ENCODE measurements at regions not wholly inside any gene's neighbourhood (a gene's known extent, or its start where the extent isn't known, plus 50 kb on each side); places are given as distances from the start of the nearest gene placed in this dataset.

DNA sequence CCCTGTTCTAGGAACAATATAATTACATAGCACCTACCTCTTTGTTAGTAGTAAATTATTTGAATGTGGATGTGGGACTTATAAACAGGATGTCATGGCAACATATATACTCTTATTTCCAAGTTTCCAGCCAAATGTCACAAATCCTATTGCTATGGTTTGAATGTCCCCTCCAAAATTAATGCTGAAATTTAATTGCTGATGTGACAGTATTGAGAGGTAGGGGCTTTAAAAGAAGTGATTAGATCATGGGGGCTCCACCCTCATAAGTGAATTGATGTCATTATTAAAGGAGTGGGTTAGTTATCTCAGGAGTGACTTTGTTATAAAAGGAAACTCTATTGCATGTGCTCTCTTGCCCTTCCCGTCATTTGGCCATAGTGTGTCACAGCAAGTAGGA lies 164.2 kb upstream of the ATF7IP start:
- TF ChIP-seq DPF2 (CRISPR knock-in tag; IDR thresholded peaks at IDR 0.05; ENCODE audit: borderline replicate concordance, low read depth) (no peak), SP5 (CRISPR knock-in tag; IDR thresholded peaks at IDR 0.05; ENCODE audit: borderline replicate concordance, low read depth) (no peak), HNF4A (CRISPR knock-in tag; IDR thresholded peaks at IDR 0.05) (no peak), MTA1 (CRISPR knock-in tag; IDR thresholded peaks at IDR 0.05; ENCODE audit: borderline replicate concordance) (no peak), SIX1 (CRISPR knock-in tag; IDR thresholded peaks at IDR 0.05; ENCODE audit: borderline replicate concordance) (no peak), EZH2 (conservative IDR thresholded peaks at IDR 0.05; ENCODE audit: low read depth, low read length) (no peak), MEIS2 (CRISPR knock-in tag; IDR thresholded peaks at IDR 0.05) (no peak), ZNF33B (CRISPR knock-in tag; IDR thresholded peaks at IDR 0.05) (no peak)

All from HepG2 (cell line).